ENCODE measurements at regions not wholly inside any gene's neighbourhood (a gene's known extent, or its start where the extent isn't known, plus 50 kb on each side); places are given as distances from the start of the nearest gene placed in this dataset.

- Histone ChIP-seq H3K4me3 (no peak overlapping the region), H3K36me3 (no peaks in the 10 kb centered on the region), H3K9me3 (no peaks in the 10 kb centered on the region), H3K27me3 (no peaks in the 10 kb centered on the region), H3K27ac (no peak overlapping the region), H3K4me1 (no peaks in the 10 kb centered on the region)
- no peak for TF ChIP-seq CTCF (IDR thresholded peaks at IDR 0.05)
- intact Hi-C loops (cut with DNase I) = no loop called here
- no peak for ATAC-seq
- DNase-seq = no peak
Observed at GRCh38 chr6:24053057-24053456, 73.0 kb upstream of the NRSN1 start.

GRCh38 chr6:24054388-24054787 lies 71.6 kb upstream of the NRSN1 start:
- ATAC-seq (no peak), DNase-seq (no peak)
- H3K27me3 ChIP-seq = no peaks in the 10 kb centered on the region
- no peaks in the 10 kb centered on the region for H3K36me3 ChIP-seq
- H3K4me3 ChIP-seq = no peak overlapping the region
- intact Hi-C loops (cut with DNase I) = no loop called here
- no peak for TF ChIP-seq CTCF (IDR thresholded peaks at IDR 0.05)
- H3K9me3 ChIP-seq = no peaks in the 10 kb centered on the region
- no peak overlapping the region for H3K27ac ChIP-seq
- no peaks in the 10 kb centered on the region for H3K4me1 ChIP-seq

GRCh38 chr6:24056567-24056966 lies 69.4 kb upstream of the NRSN1 start:
- Histone ChIP-seq H3K36me3 (no peaks in the 10 kb centered on the region), H3K4me1 (no peaks in the 10 kb centered on the region), H3K4me3 (no peak overlapping the region), H3K27me3 (no peaks in the 10 kb centered on the region), H3K9me3 (no peaks in the 10 kb centered on the region), H3K27ac (no peak overlapping the region)
- ATAC-seq (no peak), DNase-seq (no peak)
- no peak for TF ChIP-seq CTCF (IDR thresholded peaks at IDR 0.05)
- intact Hi-C loops (cut with DNase I) = no loop called here

- Histone ChIP-seq H3K36me3 (no peaks in the 10 kb centered on the region), H3K9me3 (no peaks in the 10 kb centered on the region), H3K4me1 (no peaks in the 10 kb centered on the region), H3K27ac (no peak overlapping the region), H3K4me3 (no peak overlapping the region), H3K27me3 (no peaks in the 10 kb centered on the region)
- DNase-seq (no peak), ATAC-seq (no peak)
- intact Hi-C loops (cut with DNase I) = no loop called here
- no peak for TF ChIP-seq CTCF (IDR thresholded peaks at IDR 0.05)
Observed at GRCh38 chr6:24057030-24057429, 69.0 kb upstream of the NRSN1 start.

- no peak overlapping the region for H3K27ac ChIP-seq
- DNase-seq (no peak), ATAC-seq (no peak)
- H3K27me3 ChIP-seq = no peaks in the 10 kb centered on the region
- H3K9me3 ChIP-seq = no peaks in the 10 kb centered on the region
- no peaks in the 10 kb centered on the region for H3K36me3 ChIP-seq
- no peak overlapping the region for H3K4me3 ChIP-seq
- no peak for TF ChIP-seq CTCF (IDR thresholded peaks at IDR 0.05)
- intact Hi-C loops (cut with DNase I) = no loop called here
- H3K4me1 ChIP-seq = no peaks in the 10 kb centered on the region
Observed at GRCh38 chr6:24060982-24061754, 64.8 kb upstream of the NRSN1 start.

GRCh38 chr6:24064106-24064505 lies 61.9 kb upstream of the NRSN1 start:
- Histone ChIP-seq H3K27me3 (no peaks in the 10 kb centered on the region), H3K4me3 (no peak overlapping the region), H3K27ac (no peak overlapping the region), H3K4me1 (no peaks in the 10 kb centered on the region), H3K9me3 (no peaks in the 10 kb centered on the region), H3K36me3 (no peaks in the 10 kb centered on the region)
- ATAC-seq = no peak
- peak; percentile 26 for TF ChIP-seq CTCF (IDR thresholded peaks at IDR 0.05)
- intact Hi-C loops (cut with DNase I) = no loop called here
- no peak for DNase-seq
